ENCODE measurements at regions not wholly inside any gene's neighbourhood (a gene's known extent, or its start where the extent isn't known, plus 50 kb on each side); places are given as distances from the start of the nearest gene placed in this dataset.

- TF ChIP-seq JUND (IDR thresholded peaks at IDR 0.05) (no peak), YY1 (IDR thresholded peaks at IDR 0.05) (no peak), HNF4G (IDR thresholded peaks at IDR 0.05) (no peak), CTCF (IDR thresholded peaks at IDR 0.05; ENCODE audit: low read depth, low read length, missing input control) (no peak), EGR1 (IDR thresholded peaks at IDR 0.05; ENCODE audit: low read depth in 2 of 2) (no peak), NR2F2 (IDR thresholded peaks at IDR 0.05) (no peak), REST (IDR thresholded peaks at IDR 0.05) (no peak)
- Histone ChIP-seq H3K36me3 (ENCODE audit: control insufficient read depth in 4 of 4, insufficient read depth in 3 of 4, low read depth in 1 of 4, low read length in 3 of 4) (no peaks in the 10 kb centered on the region), H3K27ac (ENCODE audit: low read depth in 1 of 2, low read length in 2 of 2) (no peak overlapping the region), H3K4me1 (ENCODE audit: control insufficient read depth in 4 of 4, insufficient read depth in 4 of 4, low read length in 3 of 4) (no peaks in the 10 kb centered on the region), H3K9me3 (ENCODE audit: control insufficient read depth in 4 of 4, low read length in 3 of 4) (no peaks in the 10 kb centered on the region), H3K27me3 (ENCODE audit: control insufficient read depth in 4 of 4, insufficient read depth in 4 of 4, low read length in 3 of 4) (peaks cover 0 to 8% (median 0%) of the 10 kb centered on the region in 4 donors), H3K9ac (ENCODE audit: low read depth in 1 of 2, low read length in 2 of 2) (no peak overlapping the region), H3K4me3 (ENCODE audit: low read depth in 1 of 3, low read length in 3 of 3) (no peak overlapping the region)
- WGBS = 79% methylated on average over 9 of the region's 9 CpGs
- no peak for DNase-seq (ENCODE audit: low spot score)
Observed at GRCh38 chr19:30297969-30298368, 74.2 kb upstream of the ZNF536 start.

- 84% methylated on average over 10 of the region's 10 CpGs for WGBS
- H3K4me1 ChIP-seq (ENCODE audit: control insufficient read depth in 4 of 4, insufficient read depth in 4 of 4, low read length in 3 of 4) = no peaks in the 10 kb centered on the region
- TF ChIP-seq SP1 (IDR thresholded peaks at IDR 0.05) (no peak), ZBTB33 (IDR thresholded peaks at IDR 0.05) (no peak), ATF3 (IDR thresholded peaks at IDR 0.05) (no peak), RAD21 (IDR thresholded peaks at IDR 0.05) (no peak), HNF4A (conservative IDR thresholded peaks at IDR 0.05) (no peak), EGR1 (IDR thresholded peaks at IDR 0.05; ENCODE audit: low read depth in 2 of 2) (no peak), JUND (IDR thresholded peaks at IDR 0.05) (no peak)
- H3K9me3 ChIP-seq (ENCODE audit: control insufficient read depth in 4 of 4, low read length in 3 of 4) = no peaks in the 10 kb centered on the region
- H3K9ac ChIP-seq (ENCODE audit: low read depth in 1 of 2, low read length in 2 of 2) = no peak overlapping the region
- H3K27me3 ChIP-seq (ENCODE audit: control insufficient read depth in 4 of 4, insufficient read depth in 4 of 4, low read length in 3 of 4) = peaks cover 0 to 3% (median 0%) of the 10 kb centered on the region in 4 donors
- H3K27ac ChIP-seq (ENCODE audit: low read depth in 1 of 2, low read length in 2 of 2) = no peak overlapping the region
- H3K4me3 ChIP-seq (ENCODE audit: low read depth in 1 of 3, low read length in 3 of 3) = no peak overlapping the region
- no peak for DNase-seq (ENCODE audit: low spot score)
- no peaks in the 10 kb centered on the region for H3K36me3 ChIP-seq (ENCODE audit: control insufficient read depth in 4 of 4, insufficient read depth in 3 of 4, low read depth in 1 of 4, low read length in 3 of 4)
Observed at GRCh38 chr19:30303131-30303654, 69.0 kb upstream of the ZNF536 start.

All from liver (tissue), 8 donors.